ENCODE measurements at regions not wholly inside any gene's neighbourhood (a gene's known extent, or its start where the extent isn't known, plus 50 kb on each side); places are given as distances from the start of the nearest gene placed in this dataset.

- TF ChIP-seq CTCF (conservative IDR thresholded peaks at IDR 0.05 in 1 of 2, IDR thresholded peaks at IDR 0.05 in 1 of 2; ENCODE audit: low read depth in 1 of 2, low read length in 2 of 2) (no peak), EZH2 (IDR thresholded peaks at IDR 0.05; ENCODE audit: low read length, missing control alignments) (no peak)
These were observed 292.6 kb downstream of the ALDH8A1 start for GRCh38 chr6:134657343-134657742.
